GM08714 (cell line): ENCODE measurements at regions not wholly inside any gene's neighbourhood (a gene's known extent, or its start where the extent isn't known, plus 50 kb on each side); places are given as distances from the start of the nearest gene placed in this dataset.

Experiments
- H3K4me3 ChIP-seq: fragments of 200-500 bp; sonication (Bioruptor generic); 2 replicates; pipeline ENCODE4 v1.5.1; 2014; ENCODE audit warnings: mild to moderate bottlenecking, low read length, inconsistent platforms
- ZNF274 ChIP-seq: IDR thresholded peaks from 2 replicates; pipeline ENCODE4 v1.6.1; 2012; ENCODE audit warnings: mild to moderate bottlenecking, low read depth, low read length

GRCh38 chr12:105423237-105423636, 92.7 kb downstream of the C12orf75 start:
- no peak for TF ChIP-seq ZNF274
- H3K4me3 ChIP-seq: no peak overlapping the region

- TF ChIP-seq ZNF274: no peak
- H3K4me3 ChIP-seq: no peak overlapping the region
Observed at GRCh38 chr12:105423921-105424320, 93.4 kb downstream of the C12orf75 start.

DNA sequence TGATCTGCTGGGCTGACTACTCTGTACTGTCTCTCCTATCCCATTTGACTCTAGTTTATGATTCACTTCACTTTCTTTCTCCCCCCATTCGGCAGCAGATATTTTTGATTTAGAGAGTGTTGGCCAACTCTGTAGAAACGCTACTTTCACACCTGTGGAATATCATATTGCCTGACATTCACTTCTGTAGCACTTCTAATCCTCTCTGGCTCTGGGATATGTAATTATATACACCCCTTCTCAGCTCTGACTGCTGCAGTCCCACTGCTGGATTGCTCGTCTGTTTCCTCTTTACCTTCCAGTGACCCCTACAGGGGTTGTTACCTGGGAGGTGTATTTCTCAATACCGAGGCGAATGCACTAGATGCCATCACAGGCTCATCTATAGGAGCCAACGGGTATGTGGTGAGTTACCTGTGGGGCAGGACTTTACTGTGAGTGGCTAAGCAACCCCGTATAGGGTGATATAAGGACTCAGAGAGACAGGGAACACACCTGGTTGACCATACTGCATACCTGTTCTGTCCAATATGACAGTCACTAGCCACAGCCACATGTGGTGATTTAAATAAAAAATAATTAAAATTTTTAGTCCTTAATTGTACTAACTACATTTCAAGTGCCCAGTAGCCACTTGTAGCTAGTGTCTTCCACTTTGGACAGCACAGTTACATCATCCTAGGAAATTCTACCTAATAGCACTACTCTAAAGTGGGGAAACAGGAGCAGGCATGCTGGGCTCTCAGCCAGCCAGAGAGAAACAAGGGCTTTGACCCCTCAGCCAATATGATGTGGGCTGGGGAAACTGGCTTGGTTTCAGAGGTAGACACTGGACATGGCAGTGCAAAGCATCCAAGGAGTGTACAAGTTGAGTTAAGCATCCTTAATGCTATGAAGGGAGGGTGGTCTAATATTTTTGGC, 95.0 kb downstream of the C12orf75 start:
- TF ChIP-seq ZNF274: no peak
- no peak overlapping the region for H3K4me3 ChIP-seq

DNA sequence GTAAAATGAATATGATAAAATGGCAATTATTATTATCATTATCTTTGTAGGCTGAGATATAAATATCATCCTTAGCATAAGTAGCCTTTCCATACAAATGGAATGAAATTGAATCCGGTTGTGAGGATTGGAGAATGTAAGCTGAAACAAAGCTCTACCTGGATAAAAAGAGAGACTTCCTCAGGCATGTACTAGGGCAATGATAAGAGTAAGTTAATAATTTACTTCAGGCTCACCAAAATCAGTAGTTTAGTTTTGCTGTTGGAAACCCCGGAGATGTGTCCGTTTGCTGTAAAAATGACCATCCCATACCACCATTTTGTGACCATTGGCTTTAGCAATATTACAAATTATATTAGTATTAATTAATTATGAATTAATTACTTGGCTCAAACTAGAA, 96.3 kb downstream of the C12orf75 start:
- no peak for TF ChIP-seq ZNF274
- H3K4me3 ChIP-seq: no peak overlapping the region

DNA sequence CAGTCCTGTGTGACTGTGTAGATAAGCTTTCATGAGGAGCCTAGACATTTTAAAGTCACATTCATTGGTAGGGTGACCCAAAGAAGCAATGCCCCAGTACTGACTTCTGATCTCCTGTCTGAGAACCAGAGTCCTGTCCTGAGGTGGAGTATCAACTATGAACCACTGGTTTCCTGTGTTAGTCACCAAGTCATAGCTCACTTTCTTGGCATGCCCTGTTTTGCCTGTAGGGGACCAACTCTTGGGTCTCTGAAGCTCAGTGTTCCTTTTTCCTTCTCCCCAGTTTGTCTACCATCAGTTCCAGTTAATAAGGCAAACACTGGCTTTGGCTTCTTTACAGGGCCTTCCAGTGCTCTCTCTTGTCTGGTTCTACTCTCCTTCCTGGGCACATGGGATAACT, 97.4 kb downstream of the C12orf75 start:
- TF ChIP-seq ZNF274: no peak
- no peak overlapping the region for H3K4me3 ChIP-seq

- no peak for TF ChIP-seq ZNF274
- no peak overlapping the region for H3K4me3 ChIP-seq
Observed at GRCh38 chr12:105428793-105429395, 98.4 kb downstream of the C12orf75 start.

DNA sequence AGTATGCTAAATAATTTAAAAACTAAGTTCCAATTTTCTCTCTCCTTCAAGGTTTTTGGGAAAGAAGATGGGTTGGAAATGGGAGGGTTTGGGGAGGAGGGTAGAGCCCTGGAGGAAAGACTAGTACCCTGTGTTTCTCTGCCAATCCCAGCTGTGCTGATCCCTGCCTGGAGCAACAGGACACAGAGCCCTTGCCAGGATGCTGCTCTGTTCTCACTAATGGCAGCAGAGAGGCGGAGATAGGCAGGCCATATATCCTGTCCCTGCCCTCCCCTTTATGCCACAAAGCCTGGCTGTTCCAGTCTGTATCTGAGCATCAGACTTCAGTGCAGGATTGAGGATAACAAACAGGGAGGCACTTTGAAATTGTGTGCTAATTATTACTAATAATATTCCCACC, 99.0 kb downstream of the C12orf75 start:
- TF ChIP-seq ZNF274: no peak
- H3K4me3 ChIP-seq: no peak overlapping the region

- no peak for TF ChIP-seq ZNF274
- H3K4me3 ChIP-seq: no peak overlapping the region
Observed at GRCh38 chr12:105431537-105432100, 101.1 kb downstream of the C12orf75 start.

DNA sequence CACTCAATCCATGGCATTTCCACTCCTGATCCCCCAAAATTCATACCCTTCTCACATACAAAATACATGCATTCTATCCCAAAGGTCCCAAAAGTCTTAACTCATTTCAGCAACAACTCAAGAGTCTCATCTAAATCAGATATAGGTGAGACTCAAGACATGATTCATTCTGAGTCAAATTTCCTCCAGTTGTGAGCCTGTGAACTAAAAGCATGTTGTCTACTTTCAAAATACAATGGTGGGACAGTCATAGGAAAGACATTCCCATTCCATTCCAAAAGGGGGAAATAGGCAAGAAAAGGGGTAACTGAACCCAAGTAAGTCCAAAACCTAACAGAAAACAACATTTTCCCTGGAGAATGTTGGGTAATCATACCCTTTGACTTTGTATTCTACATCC, 103.3 kb downstream of the C12orf75 start:
- no peak overlapping the region for H3K4me3 ChIP-seq
- TF ChIP-seq ZNF274: no peak

DNA sequence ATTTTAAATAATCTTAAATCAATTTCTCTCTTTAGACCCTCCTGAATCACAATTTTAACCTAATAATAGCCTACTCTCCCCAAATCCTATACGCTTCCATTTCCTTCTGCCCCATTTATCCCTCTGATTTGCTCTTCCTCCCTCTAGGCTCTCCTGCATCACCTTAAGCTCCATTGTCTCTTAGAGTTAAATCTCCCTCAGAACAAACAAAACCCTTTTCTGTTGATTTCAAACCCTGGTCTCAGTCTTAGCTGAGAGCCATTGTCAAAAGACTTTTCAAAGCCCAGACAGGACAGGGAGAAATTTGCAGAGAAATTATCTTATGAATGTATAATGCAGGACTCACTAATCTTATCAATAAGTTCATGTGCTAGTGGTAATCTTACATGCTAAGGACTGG, 106.1 kb downstream of the C12orf75 start:
- no peak overlapping the region for H3K4me3 ChIP-seq
- no peak for TF ChIP-seq ZNF274

- no peak overlapping the region for H3K4me3 ChIP-seq
- no peak for TF ChIP-seq ZNF274
Observed at GRCh38 chr12:105440037-105440664, 109.7 kb downstream of the C12orf75 start.

- no peak for TF ChIP-seq ZNF274
- no peak overlapping the region for H3K4me3 ChIP-seq
Observed at GRCh38 chr12:105443802-105444652, 113.5 kb downstream of the C12orf75 start.

- no peak for TF ChIP-seq ZNF274
- no peak overlapping the region for H3K4me3 ChIP-seq
Observed at GRCh38 chr12:105444653-105445102, 114.2 kb downstream of the C12orf75 start.

DNA sequence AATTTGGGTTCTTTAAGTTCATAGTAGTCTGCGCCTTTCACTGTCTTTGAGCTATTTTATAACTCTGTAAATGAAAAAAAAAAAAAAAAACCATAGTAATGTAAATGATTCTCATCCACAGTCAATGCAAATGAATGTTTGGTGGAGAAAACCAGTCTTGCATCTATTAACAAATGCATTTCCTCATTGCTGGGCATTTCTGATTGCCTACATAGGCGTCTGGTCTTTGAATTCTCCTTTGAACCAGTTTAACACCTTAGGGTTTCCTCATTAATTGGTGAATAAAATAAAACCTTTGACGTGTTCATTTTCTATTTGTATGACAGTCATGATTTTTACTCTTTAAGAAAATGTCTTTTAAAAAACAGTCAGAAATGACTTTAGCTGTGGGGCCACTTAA, 114.8 kb downstream of the C12orf75 start:
- no peak for TF ChIP-seq ZNF274
- H3K4me3 ChIP-seq: no peak overlapping the region
